ENCODE measurements at regions not wholly inside any gene's neighbourhood (a gene's known extent, or its start where the extent isn't known, plus 50 kb on each side); places are given as distances from the start of the nearest gene placed in this dataset.

GRCh38 chr9:134228649-134229048 lies 64.3 kb upstream of the RNU6ATAC start:
- Mint-ChIP-seq H3K27me3 (ENCODE audit: low read depth) (peaks cover 3% of the 10 kb centered on the region), H3K4me3 (ENCODE audit: unreplicated experiment) (no peak overlapping the region), H3K4me1 (ENCODE audit: low read depth) (peaks cover 7% of the 10 kb centered on the region), H3K36me3 (ENCODE audit: low read depth) (no peaks in the 10 kb centered on the region), H3K9me3 (ENCODE audit: low read depth) (no peaks in the 10 kb centered on the region), H3K27ac (ENCODE audit: unreplicated experiment) (no peak overlapping the region)
- DNase-seq (ENCODE audit: low spot score): no peak
- TF ChIP-seq CTCF (IDR thresholded peaks at IDR 0.05): no peak

GRCh38 chr9:134229466-134230091 lies 65.2 kb upstream of the RNU6ATAC start:
- H3K27me3 Mint-ChIP-seq (ENCODE audit: low read depth): peaks cover 3% of the 10 kb centered on the region
- no peak overlapping the region for H3K27ac Mint-ChIP-seq (ENCODE audit: unreplicated experiment)
- no peak for TF ChIP-seq CTCF (IDR thresholded peaks at IDR 0.05)
- no peaks in the 10 kb centered on the region for H3K36me3 Mint-ChIP-seq (ENCODE audit: low read depth)
- no peaks in the 10 kb centered on the region for H3K9me3 Mint-ChIP-seq (ENCODE audit: low read depth)
- peaks cover 7% of the 10 kb centered on the region for H3K4me1 Mint-ChIP-seq (ENCODE audit: low read depth)
- DNase-seq (ENCODE audit: low spot score): no peak
- H3K4me3 Mint-ChIP-seq (ENCODE audit: unreplicated experiment): no peak overlapping the region

GRCh38 chr9:134230092-134230941 lies 66.0 kb upstream of the RNU6ATAC start:
- peaks cover 3% of the 10 kb centered on the region for H3K27me3 Mint-ChIP-seq (ENCODE audit: low read depth)
- no peak overlapping the region for H3K4me3 Mint-ChIP-seq (ENCODE audit: unreplicated experiment)
- no peaks in the 10 kb centered on the region for H3K36me3 Mint-ChIP-seq (ENCODE audit: low read depth)
- TF ChIP-seq CTCF (IDR thresholded peaks at IDR 0.05): no peak
- peaks cover 7% of the 10 kb centered on the region for H3K4me1 Mint-ChIP-seq (ENCODE audit: low read depth)
- no peak overlapping the region for H3K27ac Mint-ChIP-seq (ENCODE audit: unreplicated experiment)
- no peak for DNase-seq (ENCODE audit: low spot score)
- H3K9me3 Mint-ChIP-seq (ENCODE audit: low read depth): no peaks in the 10 kb centered on the region

- no peak for TF ChIP-seq CTCF (IDR thresholded peaks at IDR 0.05)
- Mint-ChIP-seq H3K27ac (ENCODE audit: unreplicated experiment) (no peak overlapping the region), H3K36me3 (ENCODE audit: low read depth) (no peaks in the 10 kb centered on the region), H3K4me3 (ENCODE audit: unreplicated experiment) (no peak overlapping the region), H3K4me1 (ENCODE audit: low read depth) (peaks cover 9% of the 10 kb centered on the region), H3K9me3 (ENCODE audit: low read depth) (no peaks in the 10 kb centered on the region), H3K27me3 (ENCODE audit: low read depth) (no peaks in the 10 kb centered on the region)
- DNase-seq (ENCODE audit: low spot score): no peak
Measured at GRCh38 chr9:134230942-134231325, 66.6 kb upstream of the RNU6ATAC start.

- H3K9me3 Mint-ChIP-seq (ENCODE audit: low read depth): no peaks in the 10 kb centered on the region
- H3K4me1 Mint-ChIP-seq (ENCODE audit: low read depth): peaks cover 12% of the 10 kb centered on the region
- no peaks in the 10 kb centered on the region for H3K36me3 Mint-ChIP-seq (ENCODE audit: low read depth)
- H3K27me3 Mint-ChIP-seq (ENCODE audit: low read depth): no peaks in the 10 kb centered on the region
- TF ChIP-seq CTCF (IDR thresholded peaks at IDR 0.05): no peak
- DNase-seq (ENCODE audit: low spot score): no peak
- no peak overlapping the region for H3K4me3 Mint-ChIP-seq (ENCODE audit: unreplicated experiment)
- no peak overlapping the region for H3K27ac Mint-ChIP-seq (ENCODE audit: unreplicated experiment)
Measured at GRCh38 chr9:134231330-134231745, 67.0 kb upstream of the RNU6ATAC start.

Data from chondrocyte (in vitro differentiated cells).